Thymus (tissue), 11 donors: ENCODE measurements at regions not wholly inside any gene's neighbourhood (a gene's known extent, or its start where the extent isn't known, plus 50 kb on each side); places are given as distances from the start of the nearest gene placed in this dataset.

Experiments used
- DNase-seq, 9 donors: peaks; one replicate each; pipeline ENCODE4 v3.0.0-alpha.2; 2013; ENCODE audit warnings: low spot score in 9 of 9, low read depth in 6 of 9, missing footprints in 1 of 9
- H3K27ac ChIP-seq, 2 donors: one replicate each; pipeline ENCODE4 v1.5.1; 2013; ENCODE audit warnings: control low read depth in 1 of 2, low read depth in 1 of 2, low read length in 1 of 2, mild to moderate bottlenecking in 1 of 2, moderate library complexity in 1 of 2
- H3K27me3 ChIP-seq, 2 donors: one replicate each; pipeline ENCODE4 v1.5.1; 2013; ENCODE audit warnings: low read length in 1 of 2; ENCODE audit not compliant: control insufficient read depth in 2 of 2, insufficient read depth in 1 of 2
- H3K36me3 ChIP-seq, 2 donors: one replicate each; pipeline ENCODE4 v1.5.1; 2013; ENCODE audit warnings: low read length in 1 of 2, mild to moderate bottlenecking in 1 of 2, moderate library complexity in 1 of 2; ENCODE audit not compliant: control insufficient read depth in 2 of 2, insufficient read depth in 2 of 2
- H3K4me1 ChIP-seq, 2 donors: one replicate each; pipeline ENCODE4 v1.5.1; 2013; ENCODE audit warnings: low read length in 2 of 2; ENCODE audit not compliant: control insufficient read depth in 2 of 2, insufficient read depth in 2 of 2
- H3K4me3 ChIP-seq, 2 donors: one replicate each; pipeline ENCODE4 v1.5.1; 2013; ENCODE audit warnings: low read length in 2 of 2, control low read depth in 1 of 2, mild to moderate bottlenecking in 1 of 2
- H3K9me3 ChIP-seq, 2 donors: one replicate each; pipeline ENCODE4 v1.5.1; 2013; ENCODE audit warnings: low read length in 1 of 2, mild to moderate bottlenecking in 1 of 2; ENCODE audit not compliant: control insufficient read depth in 2 of 2, insufficient read depth in 1 of 2
- WGBS: extraction: QIAGEN DNeasy Blood & Tissue Kit; methylation state at CpG from one replicate; pipeline ENCODE4 v1.1.7; 2013; 5-methylcytosine and 5-hydroxymethylcytosine counted together
- donor health status: healthy.

DNA sequence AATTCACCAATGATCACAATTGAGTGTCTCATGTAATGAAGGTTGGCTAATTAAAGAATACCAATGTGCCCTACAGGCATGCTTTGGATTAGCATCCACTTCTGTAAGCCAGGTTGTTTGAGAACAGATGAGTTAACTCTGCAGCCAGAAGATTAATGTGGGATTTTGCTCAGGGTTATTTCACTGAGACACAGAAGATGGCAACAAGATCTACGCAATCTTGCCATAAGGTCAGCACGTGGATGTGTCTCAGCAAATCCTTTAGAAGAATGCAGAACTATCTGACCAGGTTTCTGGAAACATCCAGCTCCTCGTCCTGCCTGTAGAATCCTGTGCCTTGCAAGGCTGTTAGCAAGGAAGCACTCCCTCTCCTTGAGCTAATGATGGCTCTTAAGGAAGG lies 532.6 kb upstream of the AMELY start:
- H3K4me3 ChIP-seq = no peak overlapping the region
- H3K27ac ChIP-seq = no peak overlapping the region
- WGBS = 75% methylated on average over 3 of the region's 3 CpGs
- DNase-seq = no peak
- no peaks in the 10 kb centered on the region for H3K4me1 ChIP-seq
- no peaks in the 10 kb centered on the region for H3K9me3 ChIP-seq
- no peaks in the 10 kb centered on the region for H3K36me3 ChIP-seq
- no peaks in the 10 kb centered on the region for H3K27me3 ChIP-seq

DNA sequence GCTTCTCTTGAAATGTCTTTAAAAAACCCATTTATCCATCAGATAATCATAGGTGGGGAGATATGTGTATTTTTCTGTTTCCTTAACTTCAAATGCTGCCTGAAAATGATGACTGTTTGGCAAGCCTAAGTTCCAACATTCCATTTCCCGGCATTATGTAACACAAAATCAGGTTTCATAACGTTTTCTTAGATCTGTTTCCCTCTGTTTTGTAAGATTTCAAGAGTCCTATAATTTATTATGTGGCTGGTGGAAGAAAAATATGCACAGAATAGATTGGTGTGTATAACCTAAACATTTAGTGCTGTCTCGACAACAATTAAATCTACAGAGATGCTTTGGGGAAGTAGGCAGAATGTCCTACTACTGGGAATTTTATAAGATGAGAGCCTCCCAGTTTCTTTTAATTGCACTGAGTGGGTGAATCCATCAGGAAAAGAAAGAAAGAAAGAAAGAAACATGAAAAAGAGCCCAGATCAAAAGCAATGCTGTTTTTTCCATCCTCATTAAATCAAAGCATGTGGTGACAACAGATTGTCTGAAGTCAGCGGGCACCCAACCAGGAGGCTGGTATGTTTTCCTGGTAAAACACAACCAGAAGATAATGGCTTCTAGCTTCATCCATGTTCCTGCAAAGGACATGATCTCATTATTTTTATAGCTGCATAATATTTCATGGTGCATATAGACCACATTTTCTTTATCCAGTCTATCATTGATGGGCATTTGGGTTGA lies 529.4 kb upstream of the AMELY start:
- Histone ChIP-seq H3K4me3 (no peak overlapping the region), H3K27ac (no peak overlapping the region), H3K9me3 (no peaks in the 10 kb centered on the region), H3K36me3 (no peaks in the 10 kb centered on the region), H3K4me1 (no peaks in the 10 kb centered on the region), H3K27me3 (no peaks in the 10 kb centered on the region)
- DNase-seq = no peak
- 71% methylated on average over 4 of the region's 4 CpGs for WGBS

DNA sequence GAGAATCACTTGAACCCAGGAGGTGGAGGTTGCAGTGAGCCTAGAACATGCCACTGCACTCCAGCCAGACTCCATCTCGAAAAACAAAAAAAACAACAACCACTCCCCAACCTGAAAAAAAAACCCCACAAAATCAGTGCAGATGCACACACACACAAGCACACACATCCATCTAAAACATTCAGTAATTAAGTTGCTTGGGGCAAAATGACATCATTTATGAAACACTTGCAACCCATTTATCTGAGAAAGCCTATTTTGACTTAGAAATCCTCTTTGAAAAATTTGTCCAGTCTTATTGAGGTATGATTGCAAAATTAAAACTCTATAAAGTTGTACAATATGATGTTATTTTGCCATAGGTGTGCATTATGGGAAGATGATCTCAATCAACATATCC lies 525.5 kb upstream of the AMELY start:
- no peaks in the 10 kb centered on the region for H3K36me3 ChIP-seq
- no peaks in the 10 kb centered on the region for H3K9me3 ChIP-seq
- DNase-seq = no peak
- H3K4me3 ChIP-seq = no peak overlapping the region
- H3K4me1 ChIP-seq = no peaks in the 10 kb centered on the region
- H3K27me3 ChIP-seq = no peaks in the 10 kb centered on the region
- WGBS = 93% methylated on average over 1 of the region's 1 CpG
- no peak overlapping the region for H3K27ac ChIP-seq

DNA sequence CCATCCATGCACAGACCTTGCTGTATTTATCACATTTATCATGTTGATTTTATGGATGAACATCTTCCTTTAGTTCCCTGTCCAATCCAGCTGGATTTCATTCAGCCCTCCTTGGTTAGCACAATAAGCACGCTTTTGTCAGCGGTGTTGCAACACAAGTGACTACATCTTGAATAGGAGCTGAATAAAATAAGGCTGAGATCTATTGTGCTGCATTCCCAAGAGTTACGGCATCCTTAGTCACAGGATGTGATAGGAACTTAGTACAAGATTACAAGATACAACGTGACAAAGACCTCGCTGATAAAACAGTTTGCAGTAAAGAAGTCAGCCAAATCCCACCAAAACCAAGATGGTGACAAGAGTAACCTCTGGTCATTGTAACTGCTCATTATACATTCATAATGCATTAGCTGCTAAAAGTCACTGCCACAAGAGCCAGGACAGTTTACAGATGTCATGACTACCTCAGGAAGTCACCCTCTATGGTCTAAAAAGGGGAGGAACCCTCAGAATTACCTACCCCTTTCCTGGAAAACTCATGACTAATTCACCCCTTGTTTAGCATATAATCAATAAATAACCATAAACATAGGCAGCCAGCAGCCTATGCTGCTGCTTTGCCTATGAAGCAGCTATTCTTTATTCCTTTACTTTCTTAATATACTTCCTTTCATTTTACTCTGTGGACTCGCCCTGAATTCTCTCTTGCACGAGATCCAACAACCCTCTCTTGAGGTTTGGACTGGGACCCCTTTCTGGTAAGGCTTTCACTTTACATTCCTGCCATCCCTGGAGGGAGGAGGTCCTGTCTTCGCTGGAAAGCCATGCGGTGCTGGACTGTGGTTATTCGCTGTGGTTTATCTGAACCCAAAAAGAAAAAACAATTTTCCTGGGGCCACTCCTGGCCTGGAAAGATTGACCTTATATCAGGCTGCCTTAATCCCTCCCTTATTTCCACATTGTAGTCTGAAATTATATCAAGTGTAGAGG lies 522.6 kb upstream of the AMELY start:
- no peak overlapping the region for H3K4me3 ChIP-seq
- no peak overlapping the region for H3K27ac ChIP-seq
- no peaks in the 10 kb centered on the region for H3K9me3 ChIP-seq
- H3K4me1 ChIP-seq = no peaks in the 10 kb centered on the region
- no peaks in the 10 kb centered on the region for H3K36me3 ChIP-seq
- DNase-seq = no peak
- no peaks in the 10 kb centered on the region for H3K27me3 ChIP-seq
- 93% methylated on average over 10 of the region's 10 CpGs for WGBS

DNA sequence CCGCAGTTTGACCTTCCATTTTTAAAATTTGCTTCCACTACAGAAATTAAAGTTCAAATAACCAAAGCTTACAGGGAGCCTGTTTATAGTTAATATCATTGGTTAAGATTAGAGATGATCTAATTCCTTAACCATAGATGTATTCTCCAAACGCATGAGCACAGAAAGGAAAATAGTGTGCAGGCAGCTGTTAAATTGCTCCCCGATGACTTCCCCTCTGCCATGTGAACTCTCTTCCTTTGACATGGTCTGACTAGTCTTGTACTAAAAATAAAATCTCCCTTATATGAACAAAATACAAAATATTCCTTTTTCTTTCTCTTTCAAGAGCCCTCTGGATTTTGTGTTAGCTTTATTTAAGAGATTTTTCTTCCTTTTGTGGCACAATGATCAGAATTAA lies 507.6 kb upstream of the AMELY start:
- Histone ChIP-seq H3K4me1 (no peaks in the 10 kb centered on the region), H3K4me3 (no peak overlapping the region), H3K36me3 (no peaks in the 10 kb centered on the region), H3K27me3 (no peaks in the 10 kb centered on the region), H3K27ac (no peak overlapping the region), H3K9me3 (no peaks in the 10 kb centered on the region)
- DNase-seq = no peak
- 64% methylated on average over 3 of the region's 3 CpGs for WGBS

DNA sequence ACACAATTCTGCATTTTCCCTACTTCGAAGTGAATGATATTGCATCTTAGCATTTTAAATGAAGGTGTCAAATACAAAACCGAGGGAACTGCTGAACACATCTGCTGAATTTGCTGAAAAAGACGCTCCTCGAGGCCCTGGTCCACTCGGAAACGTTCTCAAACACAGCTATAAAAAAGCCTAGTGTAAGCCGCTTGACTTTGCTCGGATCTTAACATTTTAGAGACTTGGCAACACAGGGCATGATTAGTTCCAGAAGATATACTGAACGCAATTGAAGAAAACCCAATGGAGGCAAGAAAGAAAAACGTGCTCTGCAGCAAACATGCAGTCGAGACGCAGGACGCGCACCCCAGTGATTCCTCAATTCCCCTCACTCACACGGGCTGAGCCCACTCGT lies 506.4 kb upstream of the AMELY start:
- H3K4me3 ChIP-seq = no peak overlapping the region
- no peaks in the 10 kb centered on the region for H3K9me3 ChIP-seq
- no peaks in the 10 kb centered on the region for H3K27me3 ChIP-seq
- H3K4me1 ChIP-seq = no peaks in the 10 kb centered on the region
- H3K27ac ChIP-seq = no peak overlapping the region
- H3K36me3 ChIP-seq = no peaks in the 10 kb centered on the region
- 95% methylated on average over 16 of the region's 16 CpGs for WGBS
- no peak for DNase-seq

DNA sequence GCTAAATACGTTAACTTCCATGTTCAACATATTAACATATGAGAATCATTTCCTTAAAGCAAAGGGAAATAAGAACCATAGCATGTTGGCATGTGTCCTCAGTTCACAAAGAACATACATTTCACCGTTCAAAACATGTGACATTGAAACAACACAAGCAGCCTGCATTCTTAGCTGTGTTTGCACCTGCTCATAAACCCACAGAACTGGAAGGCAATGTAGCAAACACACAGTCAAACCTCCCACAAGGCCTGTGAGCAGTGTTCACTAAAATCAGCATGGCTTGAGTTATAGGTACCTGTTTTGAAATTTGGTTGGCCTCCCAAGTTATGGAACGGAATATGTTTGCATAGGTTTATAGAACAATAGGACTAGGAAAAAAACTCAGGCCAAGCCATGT lies 504.9 kb upstream of the AMELY start:
- WGBS = 95% methylated on average over 3 of the region's 3 CpGs
- no peaks in the 10 kb centered on the region for H3K27me3 ChIP-seq
- no peaks in the 10 kb centered on the region for H3K4me1 ChIP-seq
- no peak overlapping the region for H3K27ac ChIP-seq
- no peak for DNase-seq
- H3K4me3 ChIP-seq = no peak overlapping the region
- no peaks in the 10 kb centered on the region for H3K36me3 ChIP-seq
- H3K9me3 ChIP-seq = no peaks in the 10 kb centered on the region

DNA sequence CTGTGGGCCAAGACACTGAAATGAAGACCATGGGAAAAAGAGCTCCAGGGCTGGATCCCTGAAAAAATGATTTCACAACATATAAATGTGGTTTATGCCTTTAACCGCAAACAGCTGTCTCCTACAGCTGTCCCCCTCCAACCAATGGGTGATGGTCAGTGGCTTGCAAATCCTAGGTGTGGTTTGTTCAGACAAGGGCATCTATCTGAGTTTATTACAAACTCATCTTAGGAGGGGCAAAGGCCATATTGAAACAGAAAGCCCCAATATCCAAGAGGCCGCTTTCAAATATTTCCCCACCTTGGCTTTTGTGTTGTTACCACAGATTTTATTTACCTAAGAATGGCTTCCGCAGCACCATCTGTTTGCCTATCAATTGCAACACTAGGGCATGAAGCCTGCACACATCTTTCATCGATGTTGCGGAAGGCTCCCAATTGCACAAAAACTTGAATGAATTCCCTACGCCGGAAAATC lies 503.6 kb upstream of the AMELY start:
- Histone ChIP-seq H3K4me1 (no peaks in the 10 kb centered on the region), H3K27ac (no peak overlapping the region), H3K4me3 (no peak overlapping the region), H3K36me3 (no peaks in the 10 kb centered on the region), H3K27me3 (no peaks in the 10 kb centered on the region), H3K9me3 (no peaks in the 10 kb centered on the region)
- WGBS = over 99% methylated on average over 7 of the region's 7 CpGs
- no peak for DNase-seq

DNA sequence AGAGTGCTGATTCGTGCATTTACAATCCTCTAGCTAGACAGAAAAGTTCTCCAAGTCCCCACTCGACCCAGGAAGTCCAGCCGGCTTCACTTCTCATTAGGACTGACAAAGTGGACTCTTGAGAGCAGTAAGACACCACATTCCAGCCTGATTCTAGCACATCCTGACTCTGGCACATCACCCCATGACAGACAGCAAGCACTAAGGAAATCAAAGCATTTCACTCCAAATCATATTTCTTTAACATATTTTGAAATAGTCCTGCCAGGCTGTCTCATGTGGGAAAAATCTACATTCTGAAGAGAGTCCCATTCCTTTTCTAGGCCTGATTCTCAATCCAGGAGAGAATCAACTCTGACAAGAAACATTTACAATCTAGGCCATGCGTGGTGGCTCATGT lies 478.5 kb upstream of the AMELY start:
- no peaks in the 10 kb centered on the region for H3K27me3 ChIP-seq
- WGBS = 95% methylated on average over 4 of the region's 4 CpGs
- DNase-seq = no peak

More for the DNA sequence above, 478.5 kb upstream of the AMELY start:
- Histone ChIP-seq H3K4me1 (no peaks in the 10 kb centered on the region), H3K27ac (no peak overlapping the region), H3K9me3 (no peaks in the 10 kb centered on the region), H3K4me3 (no peak overlapping the region), H3K36me3 (no peaks in the 10 kb centered on the region)
